Neural progenitor cell (in vitro differentiated cells): ENCODE measurements at regions not wholly inside any gene's neighbourhood (a gene's known extent, or its start where the extent isn't known, plus 50 kb on each side); places are given as distances from the start of the nearest gene placed in this dataset.

Experiments
- CTCF ChIP-seq: fragments of 200-600 bp; sonication (generic); IDR thresholded peaks from 2 replicates; pipeline ENCODE4 v1.5.1; 2017; ENCODE audit warnings: antibody characterized with exemption, mild to moderate bottlenecking
- EZH2phosphoT487 ChIP-seq: fragments of 200-600 bp; sonication (generic); IDR thresholded peaks from 2 replicates; pipeline ENCODE4 v1.6.1; 2017; ENCODE audit warnings: antibody characterized with exemption

- TF ChIP-seq CTCF: no peak
- TF ChIP-seq EZH2phosphoT487: no peak
Observed at GRCh38 chr4:148793221-148793620, 351.0 kb upstream of the NR3C2 start.
